ENCODE measurements at regions not wholly inside any gene's neighbourhood (a gene's known extent, or its start where the extent isn't known, plus 50 kb on each side); places are given as distances from the start of the nearest gene placed in this dataset.
"Not testable (repeated sequence)": the region's sequence is repeated elsewhere in the genome, so short reads cannot be mapped to it uniquely, and the experiment has no call there.

DNA sequence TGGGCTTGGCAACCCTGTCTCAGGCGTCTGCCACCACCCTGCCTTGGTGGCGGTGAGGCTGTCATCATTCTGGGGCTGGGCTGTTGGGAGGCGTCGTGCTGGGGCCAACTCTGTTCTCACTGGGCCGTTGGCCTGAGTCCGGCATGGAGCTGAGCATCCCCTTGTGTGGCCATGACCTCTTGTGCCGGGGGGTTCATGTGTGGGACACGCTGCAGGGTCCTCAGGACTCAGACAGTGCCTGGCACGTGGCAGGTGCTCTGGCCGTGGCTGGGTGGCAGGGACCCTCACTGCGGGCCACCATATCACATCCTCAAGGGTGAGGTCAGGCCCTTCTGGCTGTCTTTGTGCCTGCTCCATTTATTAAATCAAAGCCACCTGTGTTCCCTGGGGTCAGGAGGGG is 197.4 kb downstream of the BANP start:
- not testable (repeated sequence) for DNase-seq

- not testable (repeated sequence) for DNase-seq
Measured at GRCh38 chr16:88149158-88149603, 197.9 kb downstream of the BANP start.

DNA sequence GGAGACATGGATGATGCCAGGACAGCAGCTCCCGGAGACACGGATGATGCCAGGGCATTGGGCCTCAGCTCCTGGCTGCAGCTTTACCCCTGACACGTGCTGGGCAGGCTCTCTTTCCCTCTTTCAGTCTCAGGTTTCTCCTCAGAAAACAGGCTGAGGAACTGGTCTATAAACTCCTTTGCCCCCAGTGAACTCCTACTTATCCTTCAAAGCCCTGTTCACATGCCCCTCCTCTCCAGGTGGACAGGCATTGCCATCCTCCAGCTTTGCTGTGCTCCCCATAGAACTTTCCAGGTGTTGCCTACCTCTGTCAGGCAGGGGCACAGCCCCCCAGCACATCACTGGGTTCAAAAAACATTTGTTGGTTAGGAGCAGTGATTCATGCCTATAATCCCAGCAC is 198.4 kb downstream of the BANP start:
- not testable (repeated sequence) for DNase-seq

GRCh38 chr16:88150456-88151128 is 199.4 kb downstream of the BANP start:
- not testable (repeated sequence) for DNase-seq

- DNase-seq = not testable (repeated sequence)
Measured at GRCh38 chr16:88151129-88151499, 199.9 kb downstream of the BANP start.

GRCh38 chr16:88151859-88152843 is 200.9 kb downstream of the BANP start:
- DNase-seq = peak; percentile 87

DNA sequence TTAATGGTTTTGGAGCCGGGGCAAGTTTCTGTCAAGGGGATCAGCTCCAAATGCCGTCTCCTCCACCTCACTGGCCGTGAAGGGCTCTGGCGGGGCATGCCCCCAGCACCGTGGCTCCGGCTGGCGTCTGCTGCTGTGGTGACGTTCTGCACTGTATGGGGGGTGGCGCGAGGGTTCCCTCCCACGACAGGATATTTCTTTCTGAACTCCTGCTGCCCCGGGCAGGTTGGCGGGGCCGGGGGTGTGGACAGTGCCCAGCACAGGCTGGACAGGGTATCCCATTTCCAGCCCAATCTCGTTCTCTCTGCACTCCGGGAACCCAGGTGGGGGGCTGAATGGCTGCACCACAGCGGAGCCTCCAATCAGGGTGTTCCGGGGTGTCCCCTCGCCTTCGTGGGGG is 201.6 kb downstream of the BANP start:
- DNase-seq = peak; percentile 52

- DNase-seq = not testable (repeated sequence)
Measured at GRCh38 chr16:88153516-88153915, 202.3 kb downstream of the BANP start.

DNA sequence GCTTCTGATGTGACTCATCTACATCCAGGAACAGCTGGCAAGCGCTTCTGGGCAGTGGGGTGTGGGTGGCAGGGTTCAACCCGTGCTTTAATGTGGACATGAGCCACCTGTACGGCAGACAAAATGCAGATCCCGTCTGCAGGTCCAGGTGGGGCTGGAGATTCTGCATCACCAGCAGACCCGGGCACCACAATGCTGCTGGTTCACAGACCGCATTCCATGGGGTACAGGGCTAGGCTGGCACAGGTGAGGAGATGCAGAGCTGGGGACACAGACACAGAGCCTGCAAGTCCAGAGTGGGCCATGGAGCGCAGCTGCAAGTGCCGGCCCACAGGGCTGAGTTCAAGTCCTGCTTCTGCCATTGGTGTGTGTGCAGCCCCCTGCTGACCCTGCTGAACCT is 203.7 kb downstream of the BANP start:
- DNase-seq = not testable (repeated sequence)

GRCh38 chr16:88155681-88156080 is 204.4 kb downstream of the BANP start:
- DNase-seq = not testable (repeated sequence)

DNA sequence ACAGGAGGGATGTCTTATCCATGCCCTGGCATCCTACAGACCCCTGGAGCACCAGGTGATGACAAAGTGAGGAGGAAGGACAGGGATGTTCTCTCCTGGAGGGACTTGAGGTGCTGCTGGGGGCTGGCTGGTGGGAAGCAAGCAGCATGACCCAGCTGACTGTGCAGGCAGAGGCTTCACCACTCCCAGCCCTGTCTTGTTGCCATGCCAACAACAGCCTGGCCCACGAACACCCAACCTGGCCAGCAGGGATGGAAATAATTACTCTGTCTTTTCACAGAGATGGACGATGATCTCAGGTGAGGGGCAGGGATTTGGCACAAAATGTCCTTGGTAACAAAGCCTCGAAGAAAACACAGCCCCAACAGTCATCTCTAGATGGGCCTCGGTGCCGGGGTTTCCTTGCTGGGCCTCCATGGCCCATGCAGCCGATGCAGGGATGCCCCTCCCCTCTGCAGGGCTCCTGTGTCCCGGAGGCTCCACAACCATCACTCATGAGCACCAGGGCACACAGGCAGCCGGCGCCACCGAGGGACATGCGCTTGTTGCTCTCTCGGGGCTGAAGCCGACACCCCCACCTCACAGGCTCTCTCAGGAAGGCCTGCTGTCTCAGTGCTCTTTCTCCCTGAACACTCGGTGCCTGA is 205.5 kb downstream of the BANP start:
- not testable (repeated sequence) for DNase-seq

- DNase-seq = not testable (repeated sequence)
Measured at GRCh38 chr16:88157686-88158085, 206.5 kb downstream of the BANP start.

GRCh38 chr16:88158256-88159045 is 207.2 kb downstream of the BANP start:
- not testable (repeated sequence) for DNase-seq

GRCh38 chr16:88159046-88159896 is 208.0 kb downstream of the BANP start:
- DNase-seq = not testable (repeated sequence)

DNA sequence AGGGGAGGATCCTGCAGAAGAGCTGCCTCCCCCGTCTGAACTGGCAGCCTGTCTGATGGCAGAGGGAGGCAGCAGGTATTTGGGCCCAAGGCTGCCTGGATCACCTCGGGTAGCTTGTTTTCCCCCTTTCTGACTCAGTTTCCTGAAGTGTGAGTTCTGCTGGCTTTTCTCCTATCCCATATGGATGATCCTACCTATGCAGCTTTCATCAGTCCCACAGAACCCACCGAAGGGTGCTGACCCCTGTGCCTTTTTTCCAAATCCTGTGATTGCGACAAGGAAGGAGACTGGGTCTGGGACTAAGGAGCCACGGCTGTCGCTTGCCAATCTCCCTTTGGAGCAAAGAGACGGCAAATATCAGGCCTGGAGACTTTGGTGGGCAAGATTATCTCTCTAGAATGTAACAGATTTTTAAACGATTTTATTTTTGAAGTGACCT is 208.7 kb downstream of the BANP start:
- DNase-seq = not testable (repeated sequence)

- not testable (repeated sequence) for DNase-seq
Measured at GRCh38 chr16:88161191-88161590, 210.0 kb downstream of the BANP start.

GRCh38 chr16:88161623-88162275 is 210.5 kb downstream of the BANP start:
- not testable (repeated sequence) for DNase-seq

DNA sequence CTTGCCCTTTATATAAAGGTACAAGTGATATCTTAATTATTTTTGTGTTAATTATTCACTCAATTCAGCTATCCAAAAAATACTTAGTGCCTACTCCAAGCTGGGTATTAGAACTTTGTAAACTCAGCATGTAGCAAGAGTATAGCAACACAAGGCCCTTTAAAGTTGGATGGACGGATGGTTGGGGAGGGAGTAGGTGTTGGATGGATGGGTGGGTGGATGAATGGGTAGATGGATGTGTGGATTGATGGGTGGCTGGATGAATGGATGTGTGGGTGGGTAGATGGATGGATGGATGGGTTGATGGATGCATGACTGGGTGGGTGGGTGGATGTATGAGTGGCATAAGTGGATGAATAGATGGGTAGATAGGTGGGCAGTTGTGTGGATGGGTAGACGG is 211.5 kb downstream of the BANP start:
- not testable (repeated sequence) for DNase-seq

- DNase-seq = not testable (repeated sequence)
Measured at GRCh38 chr16:88164196-88165039, 213.2 kb downstream of the BANP start.
